Esophagus muscularis mucosa (tissue), 4 donors: ENCODE measurements at regions not wholly inside any gene's neighbourhood (a gene's known extent, or its start where the extent isn't known, plus 50 kb on each side); places are given as distances from the start of the nearest gene placed in this dataset.

Source experiments
- DNase-seq: peaks from one replicate; pipeline ENCODE4 v3.0.0-alpha.2; 2017; ENCODE audit errors: extremely low spot score
- H3K27ac ChIP-seq, 4 donors: fragments of 200-600 bp; sonication (generic); replicated peaks in 1 of 4; 1 replicate in 3 of 4; 2 replicates in 1 of 4; pipeline ENCODE4 v1.5.1; 2016 to 2019; ENCODE audit warnings: mild to moderate bottlenecking in 1 of 4
- H3K27me3 ChIP-seq, 4 donors: fragments of 200-600 bp; sonication (generic); one replicate each; pipeline versions ENCODE4 v1.5.1 to v1.6.0; 2016 to 2019
- H3K36me3 ChIP-seq, 4 donors: fragments of 200-600 bp; sonication (generic); one replicate each; pipeline ENCODE4 v1.5.1; 2016 to 2019
- H3K4me1 ChIP-seq, 4 donors: fragments of 200-600 bp; sonication (generic); one replicate each; pipeline ENCODE4 v1.5.1; 2016 to 2019
- H3K4me3 ChIP-seq, 4 donors: fragments of 200-600 bp; sonication (generic); 1 replicate in 2 of 4; 2 replicates in 2 of 4; pipeline ENCODE4 v1.5.1; 2016 to 2019; ENCODE audit warnings: mild to moderate bottlenecking in 4 of 4, moderate library complexity in 1 of 4
- H3K9me3 ChIP-seq, 4 donors: fragments of 200-600 bp; sonication (generic); 1 replicate in 3 of 4; 2 replicates in 1 of 4; pipeline ENCODE4 v1.5.1; 2016 to 2019
- CTCF ChIP-seq, 3 experiments: fragments of 200-600 bp in 2 of 3; fragments of 450-650 bp in 1 of 3; sonication (generic) in 2 of 3; IDR thresholded peaks; one replicate each; pipeline ENCODE4 v1.5.1; 2017 to 2019; ENCODE audit warnings: antibody characterized with exemption in 3 of 3, mild to moderate bottlenecking in 2 of 3, moderate library complexity in 1 of 3
- EP300 ChIP-seq: sonication (generic); formaldehyde crosslinking; IDR thresholded peaks from one replicate; pipeline ENCODE4 v1.6.1; 2017; ENCODE audit warnings: antibody characterized with exemption
- POLR2A ChIP-seq: fragments of 450-650 bp; IDR thresholded peaks from one replicate; pipeline ENCODE4 v1.6.1; 2017; ENCODE audit warnings: antibody characterized with exemption, moderate library complexity, mild to moderate bottlenecking, low read depth
- POLR2AphosphoS5 ChIP-seq, 2 donors: sonication (generic); formaldehyde crosslinking; IDR thresholded peaks; one replicate each; pipeline ENCODE4 v1.6.1; 2017; ENCODE audit warnings: antibody characterized with exemption in 2 of 2
- WGBS: methylation state at CpG from one replicate; pipeline ENCODE4 v1.1.5; 2018; 5-methylcytosine and 5-hydroxymethylcytosine counted together
- intact Hi-C: fragments of 100-400 bp; cut with DNase I; formaldehyde crosslinking; loops from one replicate; pipeline ENCODE4 v1.15.1; 2023

GRCh38 chr2:18332477-18332876 lies 228.0 kb downstream of the RDH14 start:
- Histone ChIP-seq H3K4me1 (no peaks in the 10 kb centered on the region), H3K27me3 (no peaks in the 10 kb centered on the region), H3K9me3 (no peaks in the 10 kb centered on the region), H3K27ac (no peak overlapping the region), H3K4me3 (no peak overlapping the region), H3K36me3 (no peaks in the 10 kb centered on the region)
- TF ChIP-seq CTCF (IDR thresholded peaks at IDR 0.05): no peak
- TF ChIP-seq EP300: no peak
- TF ChIP-seq POLR2A: no peak
- no peak for TF ChIP-seq POLR2AphosphoS5 (IDR thresholded peaks at IDR 0.05)
- intact Hi-C loops: no loop called here
- WGBS: 100% methylated on average over 2 of the region's 6 CpGs
- DNase-seq: no peak

GRCh38 chr2:18325118-18325517 lies 235.3 kb downstream of the RDH14 start:
- intact Hi-C loops: no loop called here
- Histone ChIP-seq H3K36me3 (no peaks in the 10 kb centered on the region), H3K27me3 (no peaks in the 10 kb centered on the region), H3K9me3 (no peaks in the 10 kb centered on the region), H3K4me1 (no peaks in the 10 kb centered on the region), H3K27ac (no peak overlapping the region), H3K4me3 (no peak overlapping the region)
- no peak for TF ChIP-seq EP300
- 76% methylated on average over 5 of the region's 5 CpGs for WGBS
- DNase-seq: no peak

- Histone ChIP-seq H3K27me3 (no peaks in the 10 kb centered on the region), H3K36me3 (no peaks in the 10 kb centered on the region), H3K4me1 (no peaks in the 10 kb centered on the region), H3K27ac (no peak overlapping the region), H3K4me3 (no peak overlapping the region), H3K9me3 (no peaks in the 10 kb centered on the region)
- intact Hi-C loops: no loop called here
- DNase-seq: no peak
- TF ChIP-seq POLR2AphosphoS5 (IDR thresholded peaks at IDR 0.05): no peak
- TF ChIP-seq EP300: no peak
- no peak for TF ChIP-seq CTCF (IDR thresholded peaks at IDR 0.05)
- no peak for TF ChIP-seq POLR2A
These were observed 240.5 kb downstream of the RDH14 start for GRCh38 chr2:18319987-18320386.

- Histone ChIP-seq H3K36me3 (no peaks in the 10 kb centered on the region), H3K27ac (no peak overlapping the region), H3K4me1 (no peaks in the 10 kb centered on the region), H3K9me3 (no peaks in the 10 kb centered on the region), H3K4me3 (no peak overlapping the region), H3K27me3 (no peaks in the 10 kb centered on the region)
- WGBS: 58% methylated on average over 2 of the region's 2 CpGs
- TF ChIP-seq CTCF (IDR thresholded peaks at IDR 0.05) (no peak), EP300 (no peak), POLR2A (no peak), POLR2AphosphoS5 (IDR thresholded peaks at IDR 0.05) (no peak)
- DNase-seq: no peak
- intact Hi-C loops: no loop called here
These were observed 243.4 kb downstream of the RDH14 start for GRCh38 chr2:18317017-18317416.

GRCh38 chr2:18312818-18313217 lies 247.6 kb downstream of the RDH14 start:
- 65% methylated on average over 3 of the region's 3 CpGs for WGBS
- no peak for TF ChIP-seq POLR2AphosphoS5 (IDR thresholded peaks at IDR 0.05)
- no peak for TF ChIP-seq POLR2A
- no peak for TF ChIP-seq CTCF (IDR thresholded peaks at IDR 0.05)
- TF ChIP-seq EP300: no peak
- intact Hi-C loops: no loop called here
- no peak for DNase-seq
- H3K9me3 ChIP-seq: no peaks in the 10 kb centered on the region
- no peaks in the 10 kb centered on the region for H3K27me3 ChIP-seq
- H3K27ac ChIP-seq: no peak overlapping the region
- no peaks in the 10 kb centered on the region for H3K36me3 ChIP-seq
- no peaks in the 10 kb centered on the region for H3K4me1 ChIP-seq
- H3K4me3 ChIP-seq: no peak overlapping the region
